IMR-90 (cell line): ENCODE measurements at regions not wholly inside any gene's neighbourhood (a gene's known extent, or its start where the extent isn't known, plus 50 kb on each side); places are given as distances from the start of the nearest gene placed in this dataset.

Experiments used
- ATAC-seq: fragments of 200-7000 bp; cut with Tn5 transposase; 2 replicates; pipeline ENCODE4 v1.9.1; 2020; ENCODE audit warnings: low read depth, mild to moderate bottlenecking, moderate library complexity
- BruUV-seq: library from RNA; stranded (reverse); fragments of 400-500 nt; replicated peaks from 2 replicates; lab custom pipeline; 2021; lab: Mats Ljungman, UMichigan
- CTCF ChIA-PET: fragments of 300-600 bp; formaldehyde crosslinking; extraction: SDS; loops from one replicate; lab custom pipeline; 2021; ENCODE audit warnings: antibody characterized with exemption; lab: Yijun Ruan, JAX
- POLR2A ChIA-PET: fragments of 300-600 bp; sonication (Branson Sonifier 250); formaldehyde crosslinking; loops from one replicate; lab custom pipeline; 2022; ENCODE audit warnings: antibody characterized with exemption; ENCODE audit not compliant: unreplicated experiment; lab: Charles Lee
- DNase-seq: peaks from one replicate; pipeline ENCODE4 v3.0.0; 2013
- H2AFZ ChIP-seq: replicated peaks from 2 replicates; pipeline ENCODE3; 2013; ENCODE audit warnings: low read length, mild to moderate bottlenecking; ENCODE audit not compliant: poor library complexity
- H2AK5ac ChIP-seq: 2 replicates; pipeline ENCODE4 v1.6.1; 2013; ENCODE audit warnings: low read depth, low read length, inconsistent platforms
- H2AK9ac ChIP-seq: replicated peaks from 2 replicates; pipeline ENCODE3; 2013; ENCODE audit warnings: mild to moderate bottlenecking, low read depth, low read length, moderate library complexity; ENCODE audit not compliant: poor library complexity
- H2BK120ac ChIP-seq: 2 replicates; pipeline ENCODE4 v1.6.1; 2013; ENCODE audit warnings: low read depth, low read length, inconsistent platforms
- H2BK15ac ChIP-seq: 3 replicates; pipeline ENCODE4 v1.6.1; 2013; ENCODE audit warnings: low read depth, low read length, inconsistent platforms
- H2BK20ac ChIP-seq: 2 replicates; pipeline ENCODE4 v1.6.1; 2013; ENCODE audit warnings: low read depth, mild to moderate bottlenecking, inconsistent platforms, low read length, moderate library complexity
- H2BK5ac ChIP-seq: 2 replicates; pipeline ENCODE4 v1.6.1; 2013; ENCODE audit warnings: mild to moderate bottlenecking, low read depth, low read length, inconsistent platforms; ENCODE audit not compliant: poor library complexity, severe bottlenecking
- H3K14ac ChIP-seq: replicated peaks from 2 replicates; pipeline ENCODE4 v1.6.1; 2013; ENCODE audit warnings: low read depth, low read length, inconsistent platforms
- H3K18ac ChIP-seq: 2 replicates; pipeline ENCODE4 v1.6.1; 2013; ENCODE audit warnings: low read depth, low read length, control low read depth
- H3K23ac ChIP-seq: 2 replicates; pipeline ENCODE4 v1.6.1; 2013; ENCODE audit warnings: low read depth, low read length, inconsistent platforms
- H3K27ac ChIP-seq: 2 replicates; pipeline ENCODE4 v1.5.1; 2013; ENCODE audit warnings: mild to moderate bottlenecking, control low read depth, low read length; ENCODE audit not compliant: insufficient read depth
- H3K27me3 ChIP-seq: 2 replicates; pipeline ENCODE4 v1.6.1; 2013; ENCODE audit warnings: low read length; ENCODE audit not compliant: control insufficient read depth, insufficient read depth
- H3K36me3 ChIP-seq: 2 replicates; pipeline ENCODE4 v1.6.1; 2013; ENCODE audit warnings: low read length, mixed read lengths; ENCODE audit not compliant: control insufficient read depth, insufficient read depth
- H3K4ac ChIP-seq: 2 replicates; pipeline ENCODE4 v1.6.1; 2013; ENCODE audit warnings: low read depth, low read length, inconsistent platforms
- H3K4me1 ChIP-seq: 2 replicates; pipeline ENCODE4 v1.6.1; 2013; ENCODE audit warnings: low read length, mixed read lengths; ENCODE audit not compliant: control insufficient read depth, insufficient read depth
- H3K4me2 ChIP-seq: 2 replicates; pipeline ENCODE4 v1.6.1; 2013; ENCODE audit warnings: low read depth, mild to moderate bottlenecking, control low read depth, low read length, moderate library complexity
- H3K4me3 ChIP-seq: 2 replicates; pipeline ENCODE4 v1.5.1; 2013; ENCODE audit warnings: low read depth, mild to moderate bottlenecking, control low read depth, low read length, moderate library complexity; ENCODE audit not compliant: insufficient read depth
- H3K56ac ChIP-seq: 2 replicates; pipeline ENCODE4 v1.6.1; 2013; ENCODE audit warnings: low read length, inconsistent platforms; ENCODE audit not compliant: insufficient read depth; ENCODE audit errors: extremely low read depth
- H3K79me1 ChIP-seq, 2 experiments: 2 replicates each; pipeline ENCODE4 v1.6.1; 2013; ENCODE audit warnings: low read length in 2 of 2, inconsistent platforms in 1 of 2, low read depth in 1 of 2
- H3K9ac ChIP-seq: 2 replicates; pipeline ENCODE4 v1.6.1; 2013; ENCODE audit warnings: low read depth, low read length, control low read depth
- H3K9me1 ChIP-seq: 2 replicates; pipeline ENCODE4 v1.6.1; 2013; ENCODE audit warnings: low read length, inconsistent platforms; ENCODE audit not compliant: insufficient read depth
- H3K9me3 ChIP-seq: 2 replicates; pipeline ENCODE4 v1.6.1; 2013; ENCODE audit warnings: low read length; ENCODE audit not compliant: control insufficient read depth, insufficient read depth
- H4K20me1 ChIP-seq: 2 replicates; pipeline ENCODE4 v1.6.1; 2013; ENCODE audit warnings: low read length, inconsistent platforms; ENCODE audit not compliant: insufficient read depth
- H4K5ac ChIP-seq: 2 replicates; pipeline ENCODE4 v1.6.1; 2013; ENCODE audit warnings: mild to moderate bottlenecking, low read depth, low read length, control low read depth
- H4K8ac ChIP-seq, 2 experiments: 2 replicates each; pipeline ENCODE4 v1.6.1; 2013; ENCODE audit warnings: low read depth in 2 of 2, low read length in 2 of 2, control low read depth in 1 of 2, inconsistent platforms in 1 of 2
- H4K91ac ChIP-seq: 2 replicates; pipeline ENCODE4 v1.6.1; 2013; ENCODE audit warnings: low read depth, low read length, inconsistent platforms; ENCODE audit not compliant: insufficient read depth
- NFE2L2 ChIP-seq: fragments of 150-350 bp; IDR thresholded peaks from 2 replicates; pipeline ENCODE4 v1.6.1; 2016; ENCODE audit warnings: low read depth, mild to moderate bottlenecking, low read length
- RCOR1 ChIP-seq: IDR thresholded peaks from 2 replicates; pipeline ENCODE4 v1.6.1; 2012; ENCODE audit warnings: mild to moderate bottlenecking, low read length, improper control_type of control experiment; ENCODE audit not compliant: insufficient replicate concordance
- SMC3 ChIP-seq: fragments of 150-350 bp; IDR thresholded peaks from 2 replicates; pipeline ENCODE4 v1.6.1; 2016; ENCODE audit warnings: low read depth, mild to moderate bottlenecking, antibody characterized with exemption, low read length, moderate library complexity
- WGBS, 2 experiments: methylation state at CpG; one replicate each; pipeline versions ENCODE4 v1.1.5 to v1.1.7; 2013; ENCODE audit warnings: missing lambda C conversion rate in 2 of 2; ENCODE audit not compliant: insufficient read length in 1 of 2; ENCODE audit errors: extremely low coverage in 2 of 2; 5-methylcytosine and 5-hydroxymethylcytosine counted together
- dilution Hi-C: fragments of 300-500 bp; cut with HindIII; formaldehyde crosslinking; loops from one replicate; pipeline ENCODE4 v1.14.3; 2018; ENCODE audit warnings: low sequenced_read_pairs; ENCODE audit not compliant: unreplicated experiment
- in situ Hi-C: fragments of 300-500 bp; cut with MboI; formaldehyde crosslinking; loops from 3 replicates; pipeline ENCODE4 v1.14.3; 2019; ENCODE audit warnings: low sequenced_read_pairs, inconsistent platforms, mixed read lengths
- intact Hi-C: fragments of 100-400 bp; cut with micrococcal nuclease; formaldehyde crosslinking; loops from 2 replicates; pipeline ENCODE4 v1.10.0; 2022

DNA sequence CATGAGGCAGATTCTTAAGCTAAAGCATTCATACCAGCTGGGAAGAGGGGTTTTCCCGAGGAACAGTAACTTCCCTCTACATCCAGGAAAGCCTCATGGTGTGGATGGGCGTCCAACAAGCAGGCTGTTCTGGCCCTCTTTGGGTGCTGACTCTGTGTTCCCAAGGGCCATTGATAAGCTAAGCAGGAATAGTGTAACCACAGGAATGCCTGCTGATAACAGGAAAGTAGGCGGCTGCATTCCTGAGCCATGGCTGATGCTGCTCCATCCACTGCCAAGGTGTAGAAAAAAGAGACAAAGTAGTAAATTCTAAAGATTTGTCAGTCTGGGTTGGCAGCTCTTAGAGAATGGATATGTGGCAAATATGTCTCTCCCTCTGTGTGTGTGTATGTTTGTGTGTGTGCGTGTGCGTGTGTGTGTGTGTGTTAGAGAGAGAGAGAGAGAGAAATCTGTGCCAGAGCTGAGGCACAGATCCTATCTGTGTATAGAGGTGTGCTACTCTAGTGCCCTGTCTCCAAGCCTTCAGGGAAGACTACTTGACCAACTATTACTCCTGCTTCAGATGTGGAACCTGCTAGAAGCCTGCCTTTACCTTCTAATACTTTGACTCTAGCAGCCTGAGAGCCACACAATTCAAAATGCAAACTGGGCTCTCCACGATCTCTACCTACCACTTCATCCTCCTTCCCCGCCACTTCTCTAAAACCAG, 353.1 kb upstream of the NR3C2 start:
- Histone ChIP-seq H2BK20ac (peak overlapping the region; percentile 75), H2BK15ac (peak overlapping the region; percentile 28; the same call in 2 of the 3 replicates), H3K56ac (no peak overlapping the region), H3K9me1 (no peaks in the 10 kb centered on the region; the same call in 1 of the 2 replicates), H4K8ac (peak overlapping the region; percentile 31 to 69; a peak in 3 of 4 replicates), H3K4me3 (no peak overlapping the region), H3K4ac (peak overlapping the region; percentile 55), H4K5ac (peak overlapping the region; percentile 52; the same call in 1 of the 2 replicates), H3K27ac (no peak overlapping the region; the same call in 1 of the 2 replicates), H4K20me1 (no peaks in the 10 kb centered on the region), H3K36me3 (no peaks in the 10 kb centered on the region), H2BK120ac (peak overlapping the region; percentile 80), H3K4me1 (peaks cover 12% of the 10 kb centered on the region), H3K27me3 (no peaks in the 10 kb centered on the region), H2AFZ (peak overlapping the region; percentile 36), H2AK5ac (no peak overlapping the region; the same call in 1 of the 2 replicates), H3K23ac (no peak overlapping the region), H4K91ac (peak overlapping the region; percentile 34; the same call in 1 of the 2 replicates), H3K18ac (peak overlapping the region; percentile 46; the same call in 1 of the 2 replicates), H2BK5ac (peak overlapping the region; percentile 49), H2AK9ac (no peak overlapping the region), H3K4me2 (no peak overlapping the region), H3K79me1 (no peaks in the 10 kb centered on the region), H3K9ac (no peak overlapping the region), H3K14ac (peak overlapping the region; percentile 50), H3K9me3 (no peaks in the 10 kb centered on the region)
- ChIA-PET POLR2A (no interaction called here), CTCF (no interaction called here)
- dilution Hi-C loops (no loop called here), intact Hi-C loops (no loop called here), in situ Hi-C loops (no loop called here)
- peak; percentile 34 for TF ChIP-seq RCOR1
- TF ChIP-seq NFE2L2 = no peak
- TF ChIP-seq SMC3 = no peak
- DNase-seq = peak; percentile 92
- peak; percentile 88 for ATAC-seq
- WGBS, 2 experiments = 61% methylated on average over 3 of the region's 7 CpGs; no CpG with 5 or more reads in 1 of the 2 experiments
- BruUV-seq = no TSS peak
